ENCODE measurements at regions not wholly inside any gene's neighbourhood (a gene's known extent, or its start where the extent isn't known, plus 50 kb on each side); places are given as distances from the start of the nearest gene placed in this dataset.

- H3K36me3 ChIP-seq (ENCODE audit: control insufficient read depth in 2 of 2, insufficient read depth in 1 of 2, low read length in 2 of 2), result no peaks in the 10 kb centered on the region
- CTCF ChIA-PET, result interaction anchor here (0.6 kb wide), 1 partner anchor 88 kb away, joined by 3 read pairs; no protein-coding TSS in a partner anchor
- POLR2A ChIA-PET, result no interaction called here
- no peak overlapping the region for H3K4me3 ChIP-seq (ENCODE audit: low read depth, low read length)
- TF ChIP-seq OSR2 (tag by site-specific recombination; IDR thresholded peaks at IDR 0.05) (no peak), ZFP41 (tag by site-specific recombination; IDR thresholded peaks at IDR 0.05; ENCODE audit: borderline replicate concordance) (no peak), ZBTB48 (tag by site-specific recombination; IDR thresholded peaks at IDR 0.05) (no peak), ZNF404 (tag by site-specific recombination; IDR thresholded peaks at IDR 0.05) (no peak), ZNF112 (tag by site-specific recombination; IDR thresholded peaks at IDR 0.05) (no peak)
- no peak overlapping the region for H3K27ac ChIP-seq (ENCODE audit: extremely low read depth, low read depth, low read length)
- no peaks in the 10 kb centered on the region for H3K9me3 ChIP-seq (ENCODE audit: control insufficient read depth, insufficient read depth, low read depth, low read length)
- no peaks in the 10 kb centered on the region for H3K4me1 ChIP-seq (ENCODE audit: control insufficient read depth, insufficient read depth, low read length)
Measured at GRCh38 chr4:158346576-158346975, 136.3 kb downstream of the TMEM144 start.

DNA sequence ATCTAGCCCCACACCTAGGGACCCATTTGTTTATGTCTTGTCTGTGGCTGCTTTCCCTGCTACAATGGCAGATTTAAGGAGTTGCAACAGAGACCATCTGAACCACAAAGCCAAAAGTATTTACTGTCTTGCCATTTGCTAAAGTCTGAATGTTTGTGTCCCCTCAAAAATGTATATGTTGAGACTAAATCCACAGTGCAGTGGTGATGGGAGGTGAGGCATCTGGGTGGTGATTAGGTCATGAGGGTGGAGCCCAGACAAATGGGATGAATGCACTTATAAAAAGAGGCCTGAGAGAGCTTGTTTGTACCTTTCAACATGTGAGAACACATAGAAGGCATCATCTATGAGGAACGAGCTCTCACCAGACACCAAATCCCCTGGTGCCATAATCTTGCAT, 137.3 kb downstream of the TMEM144 start:
- POLR2A ChIA-PET, result no interaction called here
- TF ChIP-seq ZNF561 (tag by site-specific recombination; IDR thresholded peaks at IDR 0.05; ENCODE audit: borderline replicate concordance) (no peak), ZNF155 (tag by site-specific recombination; IDR thresholded peaks at IDR 0.05) (no peak), MYNN (tag by site-specific recombination; IDR thresholded peaks at IDR 0.05; ENCODE audit: borderline replicate concordance) (no peak), ZNF24 (tag by site-specific recombination; IDR thresholded peaks at IDR 0.05) (no peak), ZNF677 (tag by site-specific recombination; IDR thresholded peaks at IDR 0.05) (no peak), ZNF701 (tag by site-specific recombination; IDR thresholded peaks at IDR 0.05) (no peak), WT1 (tag by site-specific recombination; IDR thresholded peaks at IDR 0.05) (no peak), ZNF560 (tag by site-specific recombination; IDR thresholded peaks at IDR 0.05; ENCODE audit: borderline replicate concordance) (no peak), ZNF311 (tag by site-specific recombination; IDR thresholded peaks at IDR 0.05; ENCODE audit: borderline replicate concordance) (no peak), ZNF426 (tag by site-specific recombination; IDR thresholded peaks at IDR 0.05) (no peak), PRDM1 (tag by site-specific recombination; IDR thresholded peaks at IDR 0.05) (no peak), ZNF202 (tag by site-specific recombination; IDR thresholded peaks at IDR 0.05; ENCODE audit: borderline replicate concordance) (no peak), IKZF3 (tag by site-specific recombination; IDR thresholded peaks at IDR 0.05) (no peak), ZNF248 (tag by site-specific recombination; IDR thresholded peaks at IDR 0.05) (no peak), OVOL3 (tag by site-specific recombination; IDR thresholded peaks at IDR 0.05) (no peak), ZNF223 (tag by site-specific recombination; IDR thresholded peaks at IDR 0.05) (no peak), GLI4 (tag by site-specific recombination; IDR thresholded peaks at IDR 0.05) (no peak)
- TF ChIP-seq, protein P1, sequence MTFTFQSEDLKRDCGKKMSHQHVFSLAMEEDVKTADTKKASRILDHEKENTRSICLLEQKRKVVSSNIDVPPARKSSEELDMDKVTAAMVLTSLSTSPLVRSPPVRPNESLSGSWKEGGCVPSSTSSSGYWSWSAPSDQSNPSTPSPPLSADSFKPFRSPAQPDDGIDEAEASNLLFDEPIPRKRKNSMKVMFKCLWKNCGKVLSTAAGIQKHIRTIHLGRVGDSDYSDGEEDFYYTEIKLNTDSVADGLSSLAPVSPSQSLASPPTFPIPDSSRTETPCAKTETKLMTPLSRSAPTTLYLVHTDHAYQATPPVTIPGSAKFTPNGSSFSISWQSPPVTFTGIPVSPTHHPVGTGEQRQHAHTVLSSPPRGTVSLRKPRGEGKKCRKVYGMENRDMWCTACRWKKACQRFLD (tag by site-specific recombination; IDR thresholded peaks at IDR 0.05), result no peak
- CTCF ChIA-PET, result no interaction called here

GRCh38 chr4:158350161-158350560, 139.9 kb downstream of the TMEM144 start:
- Histone ChIP-seq H3K9me3 (ENCODE audit: control insufficient read depth, insufficient read depth, low read depth, low read length) (no peaks in the 10 kb centered on the region), H3K4me1 (ENCODE audit: control insufficient read depth, insufficient read depth, low read length) (no peaks in the 10 kb centered on the region), H3K27ac (ENCODE audit: extremely low read depth, low read depth, low read length) (no peak overlapping the region), H3K4me3 (ENCODE audit: low read depth, low read length) (no peak overlapping the region), H3K36me3 (ENCODE audit: control insufficient read depth in 2 of 2, insufficient read depth in 1 of 2, low read length in 2 of 2) (no peaks in the 10 kb centered on the region)
- ChIA-PET POLR2A (no interaction called here), CTCF (no interaction called here)
- TF ChIP-seq SETDB1 (IDR thresholded peaks at IDR 0.05; ENCODE audit: insufficient read length, low read length) (no peak), KLF9 (tag by site-specific recombination; IDR thresholded peaks at IDR 0.05; ENCODE audit: low read depth) (no peak), YY2 (tag by site-specific recombination; IDR thresholded peaks at IDR 0.05) (no peak), ZNF214 (tag by site-specific recombination; IDR thresholded peaks at IDR 0.05; ENCODE audit: borderline replicate concordance) (no peak), ZNF776 (tag by site-specific recombination; IDR thresholded peaks at IDR 0.05; ENCODE audit: borderline replicate concordance) (no peak), ZNF549 (tag by site-specific recombination; IDR thresholded peaks at IDR 0.05) (no peak), ZFP37 (tag by site-specific recombination; IDR thresholded peaks at IDR 0.05) (no peak), ZFHX2 (tag by site-specific recombination; conservative IDR thresholded peaks at IDR 0.05) (no peak)
- TF ChIP-seq, protein P2, sequence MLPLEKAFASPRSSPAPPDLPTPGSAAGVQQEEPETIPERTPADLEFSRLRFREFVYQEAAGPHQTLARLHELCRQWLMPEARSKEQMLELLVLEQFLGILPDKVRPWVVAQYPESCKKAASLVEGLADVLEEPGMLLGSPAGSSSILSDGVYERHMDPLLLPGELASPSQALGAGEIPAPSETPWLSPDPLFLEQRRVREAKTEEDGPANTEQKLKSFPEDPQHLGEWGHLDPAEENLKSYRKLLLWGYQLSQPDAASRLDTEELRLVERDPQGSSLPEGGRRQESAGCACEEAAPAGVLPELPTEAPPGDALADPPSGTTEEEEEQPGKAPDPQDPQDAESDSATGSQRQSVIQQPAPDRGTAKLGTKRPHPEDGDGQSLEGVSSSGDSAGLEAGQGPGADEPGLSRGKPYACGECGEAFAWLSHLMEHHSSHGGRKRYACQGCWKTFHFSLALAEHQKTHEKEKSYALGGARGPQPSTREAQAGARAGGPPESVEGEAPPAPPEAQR (tag by site-specific recombination; IDR thresholded peaks at IDR 0.05), result no peak

More for the DNA sequence above, 137.3 kb downstream of the TMEM144 start:
- H3K27ac ChIP-seq (ENCODE audit: extremely low read depth, low read depth, low read length), result no peak overlapping the region
- no peaks in the 10 kb centered on the region for H3K4me1 ChIP-seq (ENCODE audit: control insufficient read depth, insufficient read depth, low read length)
- no peak overlapping the region for H3K4me3 ChIP-seq (ENCODE audit: low read depth, low read length)
- no peaks in the 10 kb centered on the region for H3K36me3 ChIP-seq (ENCODE audit: control insufficient read depth in 2 of 2, insufficient read depth in 1 of 2, low read length in 2 of 2)
- H3K9me3 ChIP-seq (ENCODE audit: control insufficient read depth, insufficient read depth, low read depth, low read length), result no peaks in the 10 kb centered on the region
